WI38 (cell line): ENCODE measurements at regions not wholly inside any gene's neighbourhood (a gene's known extent, or its start where the extent isn't known, plus 50 kb on each side); places are given as distances from the start of the nearest gene placed in this dataset.
"Not testable (repeated sequence)": the region's sequence is repeated elsewhere in the genome, so short reads cannot be mapped to it uniquely, and the experiment has no call there.

Source experiments
- H3K4me3 ChIP-seq: 2 replicates; pipeline ENCODE4 v1.5.1; 2011; ENCODE audit warnings: low read depth, mild to moderate bottlenecking, control low read depth, low read length
- CTCF ChIP-seq: IDR thresholded peaks from 2 replicates; pipeline ENCODE4 v1.5.1; 2012; ENCODE audit warnings: low read depth, mild to moderate bottlenecking, control low read depth, low read length

GRCh38 chrX:30008031-30008430 is 207.3 kb upstream of the MAGEB2 start:
- H3K4me3 ChIP-seq: no peak overlapping the region
- no peak for TF ChIP-seq CTCF

GRCh38 chrX:30010471-30010870 is 204.9 kb upstream of the MAGEB2 start:
- no peak overlapping the region for H3K4me3 ChIP-seq
- no peak for TF ChIP-seq CTCF

- TF ChIP-seq CTCF: no peak
- H3K4me3 ChIP-seq: no peak overlapping the region
These were observed 199.9 kb upstream of the MAGEB2 start for GRCh38 chrX:30015440-30015839.

GRCh38 chrX:30027636-30028035 is 187.7 kb upstream of the MAGEB2 start:
- no peak overlapping the region for H3K4me3 ChIP-seq
- TF ChIP-seq CTCF: no peak

- H3K4me3 ChIP-seq: not testable (repeated sequence)
These were observed 179.0 kb upstream of the MAGEB2 start for GRCh38 chrX:30036406-30036805.

GRCh38 chrX:30039768-30040167 is 175.6 kb upstream of the MAGEB2 start:
- no peak overlapping the region for H3K4me3 ChIP-seq
- TF ChIP-seq CTCF: no peak

GRCh38 chrX:30060718-30061117 is 154.6 kb upstream of the MAGEB2 start:
- peak; percentile 59 for TF ChIP-seq CTCF
- no peak overlapping the region for H3K4me3 ChIP-seq

GRCh38 chrX:30065226-30065625 is 150.1 kb upstream of the MAGEB2 start:
- H3K4me3 ChIP-seq: no peak overlapping the region
- no peak for TF ChIP-seq CTCF
